HG03457 (cell line): ENCODE measurements at regions not wholly inside any gene's neighbourhood (a gene's known extent, or its start where the extent isn't known, plus 50 kb on each side); places are given as distances from the start of the nearest gene placed in this dataset.

Source experiments
- ATAC-seq: cut with Tn5 transposase; IDR thresholded peaks from one replicate; pipeline ENCODE4 v1.9.1; 2021; ENCODE audit warnings: moderate number of reproducible peaks; ENCODE audit not compliant: unreplicated experiment

DNA sequence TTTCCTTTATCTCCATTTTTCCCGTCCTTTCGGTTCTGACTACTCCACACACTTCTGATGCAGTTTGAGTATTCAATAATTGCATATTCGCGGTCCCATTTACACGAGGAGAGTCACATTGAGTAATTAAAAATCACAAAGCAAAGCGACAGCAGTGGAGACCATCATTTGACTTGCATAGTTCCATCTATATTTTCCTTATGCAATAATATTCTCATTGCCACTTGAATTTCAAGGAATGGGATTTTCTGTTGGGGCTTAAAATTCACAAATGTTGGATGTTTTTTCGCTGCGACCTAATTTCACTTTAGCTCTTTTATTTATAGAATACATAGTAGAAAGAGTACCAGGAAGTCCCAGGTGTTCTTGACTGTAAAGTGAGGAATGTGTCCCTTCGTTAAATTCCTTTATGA, 186.8 kb downstream of the ZEB2 start:
- ATAC-seq: no peak

DNA sequence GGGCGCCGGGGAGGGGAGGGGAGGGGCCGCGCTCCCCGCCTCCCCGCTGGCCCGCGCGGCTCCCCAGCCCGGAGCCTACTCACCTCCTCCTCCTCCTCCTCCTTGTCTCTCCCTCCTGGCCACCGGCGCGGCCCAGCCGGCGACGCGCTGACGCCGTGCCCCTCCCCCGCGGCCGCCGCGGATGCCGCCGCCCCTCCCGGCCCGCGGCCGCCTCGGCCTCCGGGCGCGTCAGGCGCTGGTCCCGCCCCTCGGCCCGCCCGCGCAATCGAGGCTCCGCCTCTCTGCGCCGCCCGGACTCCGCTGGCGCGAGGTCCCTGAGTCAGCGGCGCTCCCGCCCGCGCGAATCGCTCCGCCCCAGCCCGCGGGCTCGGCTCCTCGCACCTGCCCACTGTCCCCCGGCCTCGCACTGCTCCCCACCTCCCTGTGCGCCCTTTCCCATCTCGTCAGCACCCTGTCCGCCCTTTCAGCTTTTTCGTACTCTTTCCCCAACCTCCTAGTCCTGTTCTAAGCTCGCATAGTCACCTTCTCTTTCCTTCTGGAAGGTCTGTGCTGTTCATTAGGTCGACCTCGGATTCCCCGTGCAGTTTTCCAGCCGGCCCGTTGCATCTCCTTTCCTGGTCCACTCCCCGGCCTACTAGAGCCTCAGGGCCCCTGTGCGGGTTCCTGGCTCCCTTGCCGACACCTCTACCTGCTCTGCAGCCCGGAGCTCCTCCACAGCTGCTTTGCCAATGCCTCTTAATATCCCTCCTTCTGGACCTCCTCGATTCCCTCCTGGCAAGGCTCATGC, 187.4 kb downstream of the ZEB2 start:
- ATAC-seq: peak; percentile 90

GRCh38 chr2:144331674-144332355, 188.1 kb downstream of the ZEB2 start:
- peak; percentile 63 for ATAC-seq

DNA sequence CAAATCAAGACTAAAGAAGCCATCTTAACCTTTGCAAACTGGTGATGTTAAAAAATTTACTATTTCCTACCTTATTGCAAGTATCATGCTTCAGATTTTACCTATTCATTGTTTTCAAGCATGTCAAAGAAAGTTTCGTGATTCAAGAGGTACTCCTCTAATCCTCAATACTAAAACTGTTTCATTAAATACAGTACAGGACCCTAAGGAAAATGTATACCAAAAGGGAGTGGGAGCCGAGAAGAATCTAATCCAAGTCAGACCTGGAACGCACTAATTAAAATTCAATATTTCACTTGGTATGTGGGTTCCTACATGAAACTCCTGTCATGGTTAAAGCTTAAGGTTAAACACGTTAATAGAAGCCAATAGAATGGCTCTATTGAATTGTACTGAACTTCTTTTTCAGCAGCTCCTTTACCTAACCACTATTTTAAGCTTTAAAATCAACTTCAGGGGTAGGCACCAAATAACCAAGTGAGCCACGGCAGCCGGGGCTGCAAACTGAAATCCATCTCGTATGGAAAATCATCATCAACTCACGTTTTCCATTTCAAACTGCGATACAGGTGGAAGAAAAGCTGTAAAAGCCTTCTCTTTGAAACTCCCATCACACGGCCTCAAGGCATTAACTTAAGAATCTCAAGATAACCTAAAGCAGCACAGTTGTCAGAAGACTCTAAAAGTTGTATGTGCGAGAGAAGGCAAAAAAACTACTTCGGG, 188.8 kb downstream of the ZEB2 start:
- no peak for ATAC-seq

DNA sequence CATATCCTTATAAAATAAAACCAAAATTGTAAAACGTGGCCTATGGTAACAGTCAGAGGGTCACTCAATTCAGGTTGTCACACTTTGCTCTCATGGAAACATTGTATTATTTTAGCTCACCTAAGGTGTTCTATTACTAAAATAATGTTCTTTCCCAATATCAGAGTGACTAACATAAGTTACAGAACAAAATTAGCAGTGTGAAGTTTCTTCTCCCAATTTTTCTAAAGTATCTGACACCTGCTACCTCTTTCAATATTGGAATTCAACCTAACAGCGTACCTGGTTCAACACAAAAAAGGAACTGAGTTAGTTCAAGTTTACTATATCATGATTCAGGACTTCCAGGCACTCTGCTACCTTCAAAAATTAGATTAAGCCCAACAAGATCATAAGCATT, 190.4 kb downstream of the ZEB2 start:
- no peak for ATAC-seq

DNA sequence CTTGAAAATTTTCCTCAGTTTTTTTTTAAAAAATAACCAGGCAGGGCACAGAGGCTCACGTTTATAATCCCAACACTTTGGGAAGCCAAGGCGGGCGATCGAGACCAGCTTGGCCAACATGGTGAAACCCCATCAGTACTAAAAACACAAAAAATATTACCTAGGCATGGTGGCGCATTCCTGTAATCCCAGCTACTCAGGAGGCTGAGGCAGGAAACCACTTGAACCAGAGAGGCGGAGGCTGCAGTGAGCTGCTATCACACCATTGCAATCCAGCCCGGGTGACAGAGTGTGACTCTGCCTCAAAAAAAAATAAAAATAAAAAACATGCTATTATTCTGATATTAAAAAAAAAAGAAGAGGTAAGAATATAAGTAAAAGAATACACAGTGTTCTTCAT, 191.0 kb downstream of the ZEB2 start:
- ATAC-seq: no peak

GRCh38 chr2:144326825-144327224, 193.1 kb downstream of the ZEB2 start:
- no peak for ATAC-seq

DNA sequence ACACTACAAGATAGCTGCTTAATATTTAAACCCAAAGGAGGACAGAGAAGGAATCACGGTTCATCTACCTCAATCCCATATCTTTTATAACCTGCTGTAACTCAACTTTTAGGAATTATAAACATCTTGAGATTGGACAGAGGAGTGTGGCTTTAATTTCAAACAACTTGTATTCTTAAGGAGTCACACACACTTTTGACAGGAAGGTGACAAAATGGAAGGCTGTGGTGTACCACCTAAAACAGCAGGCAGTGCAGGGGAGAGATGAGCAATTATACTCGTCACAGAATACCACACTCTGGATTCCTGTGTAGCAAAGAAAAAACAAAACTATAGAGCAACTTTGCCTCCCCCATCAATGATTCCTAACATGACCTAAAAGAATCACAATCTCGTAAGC, 194.8 kb downstream of the ZEB2 start:
- peak; percentile 78 for ATAC-seq

GRCh38 chr2:144324446-144325045, 195.4 kb downstream of the ZEB2 start:
- ATAC-seq: peak; percentile 39

DNA sequence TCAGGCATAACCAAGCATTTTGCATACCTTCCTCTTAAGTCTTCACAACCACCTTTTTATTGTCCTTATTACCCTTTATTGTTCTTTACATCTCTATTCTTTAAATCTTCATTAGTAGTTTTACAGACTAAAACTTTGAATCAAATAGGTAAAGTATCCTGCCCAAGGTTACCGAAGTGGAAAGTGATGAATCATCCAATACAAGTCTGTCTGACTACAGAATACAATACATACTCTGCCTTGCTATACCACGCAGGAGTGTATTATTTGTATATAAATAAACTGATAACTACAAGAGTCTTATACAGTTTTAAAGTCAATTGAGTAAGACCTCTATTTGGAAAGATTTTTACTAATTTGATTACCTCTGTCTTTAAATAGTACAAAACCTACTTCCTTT, 196.0 kb downstream of the ZEB2 start:
- ATAC-seq: no peak

DNA sequence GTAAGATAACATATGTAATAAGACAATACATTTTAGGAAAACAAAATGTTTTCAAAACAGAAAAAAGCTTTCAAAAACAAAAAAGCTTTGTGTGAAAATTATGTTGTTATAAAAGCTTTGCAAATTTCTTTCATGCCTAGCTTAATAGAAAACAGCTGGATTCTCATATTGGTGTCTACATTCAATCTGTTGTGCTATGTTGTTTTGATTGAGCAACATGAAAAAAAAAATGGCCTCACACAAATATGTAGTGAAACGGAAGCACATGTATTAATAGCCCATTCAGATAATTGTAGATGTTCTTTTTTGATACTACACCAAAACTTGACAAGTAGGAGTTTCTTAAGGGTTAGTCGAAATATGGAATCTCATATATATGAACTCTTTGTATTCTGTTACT, 197.5 kb downstream of the ZEB2 start:
- ATAC-seq: no peak

GRCh38 chr2:144320491-144320890, 199.4 kb downstream of the ZEB2 start:
- no peak for ATAC-seq

DNA sequence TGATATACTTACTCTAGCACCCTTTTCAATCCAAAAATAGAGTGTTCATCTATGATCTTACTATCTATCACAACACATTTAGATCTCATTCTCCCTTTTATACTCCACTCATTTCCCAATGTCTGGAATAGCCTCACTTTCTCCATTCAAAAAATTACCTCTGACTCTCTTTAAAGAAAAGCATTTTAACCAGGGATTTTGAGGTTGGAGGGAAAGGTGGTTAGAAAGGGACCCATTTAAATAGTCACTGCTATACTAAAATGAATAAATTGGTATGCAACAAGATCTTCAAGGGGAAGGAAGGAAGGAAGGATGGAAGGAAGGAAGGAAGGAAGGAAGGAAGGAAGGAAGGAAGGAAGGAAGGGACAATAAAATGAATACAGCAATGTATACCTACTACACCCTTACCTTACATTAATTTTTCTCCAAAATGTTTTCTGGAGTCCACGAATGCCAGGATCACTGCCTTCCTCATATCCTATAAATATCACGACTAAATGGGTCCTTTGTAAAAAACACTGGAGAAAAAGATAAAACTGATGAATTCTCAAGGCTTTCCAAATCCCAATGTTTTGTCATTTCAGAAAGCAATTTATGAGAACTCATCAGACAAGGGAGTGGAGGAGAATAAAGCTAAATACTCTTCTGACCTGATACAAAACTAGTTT, 202.7 kb downstream of the ZEB2 start:
- no peak for ATAC-seq

DNA sequence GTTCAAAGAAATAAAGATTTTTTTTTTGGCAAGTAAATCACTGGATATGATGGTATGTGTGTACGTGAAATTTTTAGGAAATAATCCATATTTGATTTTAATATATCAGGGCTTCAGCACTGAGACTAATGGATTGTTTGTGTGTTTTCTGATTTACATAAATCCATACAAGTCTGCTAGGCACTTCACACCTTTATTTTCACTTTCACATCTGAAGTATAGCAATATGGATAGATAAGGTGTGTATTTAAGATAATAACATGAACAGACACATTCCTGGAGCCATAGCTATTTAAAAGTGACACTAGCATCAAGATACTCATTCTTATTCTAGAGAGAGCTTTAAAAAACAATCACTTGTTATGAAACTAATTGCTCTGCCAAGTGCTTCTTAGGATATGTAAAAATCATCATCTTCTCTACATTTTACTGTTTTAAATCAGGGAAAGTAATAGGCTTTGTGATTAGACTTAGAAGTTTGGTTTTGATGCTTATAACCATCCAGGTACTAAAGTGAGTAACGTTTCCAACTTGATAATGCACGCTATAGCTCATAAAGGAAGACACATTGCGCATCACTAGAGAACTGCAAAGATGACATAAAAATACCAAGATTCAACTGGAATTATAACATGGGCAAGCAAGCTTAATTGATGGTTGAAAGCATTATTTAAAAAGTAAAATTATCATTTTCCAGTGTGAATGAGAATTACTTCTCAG, 208.9 kb downstream of the ZEB2 start:
- ATAC-seq: no peak

DNA sequence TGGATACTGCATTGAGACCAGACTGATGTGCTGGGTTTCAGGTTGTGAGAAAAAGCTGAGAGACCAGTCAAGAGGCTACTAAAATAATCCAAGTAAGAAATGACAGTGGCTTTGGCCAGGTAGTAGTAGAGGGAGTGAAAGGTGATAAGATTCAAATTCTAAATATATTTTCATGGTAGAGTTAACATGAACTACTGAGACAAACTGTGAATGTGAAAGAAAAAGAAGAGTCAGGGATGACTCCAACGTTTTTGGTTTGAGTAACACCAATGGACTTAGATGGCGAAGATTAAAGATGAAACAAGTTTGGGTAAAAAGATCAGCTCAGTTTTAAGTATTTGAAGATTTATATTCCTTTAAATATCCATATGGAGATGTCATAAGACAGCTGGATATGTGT, 209.4 kb downstream of the ZEB2 start:
- no peak for ATAC-seq

DNA sequence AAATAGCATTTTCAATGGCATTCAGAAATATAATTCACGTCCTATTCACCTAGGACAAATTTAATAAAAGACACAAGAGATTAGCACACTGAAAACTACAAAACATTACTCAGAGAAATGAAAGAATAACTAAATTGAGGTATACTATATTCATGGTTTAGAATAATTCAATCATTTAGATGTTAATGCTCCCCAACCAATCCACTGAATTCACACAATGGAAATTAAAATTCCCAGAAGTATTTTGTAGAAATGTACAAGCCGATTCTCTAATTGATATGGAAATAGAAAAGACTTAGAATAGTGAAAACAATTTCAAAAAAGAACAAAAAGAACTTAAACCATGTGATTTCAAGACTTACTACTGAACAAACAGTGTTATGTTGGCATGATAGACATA, 212.2 kb downstream of the ZEB2 start:
- ATAC-seq: no peak

DNA sequence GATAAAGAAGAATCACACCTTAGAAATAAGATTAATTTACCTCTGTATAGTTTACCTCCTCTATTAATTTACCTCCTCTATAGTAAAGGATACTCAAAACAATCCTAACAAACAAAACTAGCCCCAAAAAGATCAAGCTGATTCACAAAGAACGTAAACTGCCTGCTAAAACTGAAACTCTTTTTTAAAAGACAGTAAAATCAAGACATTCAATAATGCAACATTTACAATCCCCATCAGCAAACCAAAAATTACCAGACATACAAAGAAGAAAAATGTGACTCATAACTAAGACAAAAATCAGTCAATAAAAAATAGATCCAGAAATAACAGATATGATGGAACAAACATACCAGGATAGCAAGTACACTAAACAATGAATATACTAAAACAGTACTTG, 215.7 kb downstream of the ZEB2 start:
- ATAC-seq: no peak

DNA sequence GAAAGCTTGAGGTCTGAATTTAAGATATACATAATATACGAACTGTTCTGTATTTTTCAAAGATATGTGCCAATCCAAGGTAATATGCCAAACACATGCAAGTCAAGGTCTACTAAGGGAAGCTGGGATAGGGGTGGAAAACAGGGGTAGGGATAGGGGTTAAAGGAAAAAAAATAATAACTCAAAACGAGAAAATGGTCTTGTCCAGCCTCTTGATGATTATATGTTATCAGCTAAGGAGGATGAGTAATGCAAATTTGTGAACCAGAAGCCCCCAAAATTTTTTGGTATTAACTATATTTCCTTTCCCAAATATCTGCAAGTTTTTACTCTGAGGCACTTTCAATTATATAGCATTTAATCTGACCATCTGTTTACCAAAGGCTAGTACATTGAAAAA, 219.3 kb downstream of the ZEB2 start:
- no peak for ATAC-seq

DNA sequence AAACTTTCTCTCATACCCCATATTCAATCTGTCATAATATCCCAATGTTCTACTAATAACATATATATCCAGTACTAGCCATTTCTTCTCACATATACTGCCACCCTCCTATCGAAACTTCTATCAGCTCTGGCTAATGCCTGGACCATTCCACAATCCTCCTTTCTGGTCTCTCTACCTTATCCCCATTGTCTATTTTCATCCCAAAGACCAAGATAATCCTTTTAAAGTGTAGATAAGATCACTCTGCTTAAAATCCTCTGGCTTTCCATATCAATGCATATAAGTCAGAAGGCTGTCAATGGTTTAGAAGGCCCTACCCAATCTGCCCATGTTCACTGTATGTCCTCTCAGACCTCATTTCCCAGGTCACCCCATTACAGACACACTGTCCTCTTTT, 229.6 kb downstream of the ZEB2 start:
- ATAC-seq: no peak

GRCh38 chr2:144288438-144288837, 231.5 kb downstream of the ZEB2 start:
- no peak for ATAC-seq
